ENCODE measurements at regions not wholly inside any gene's neighbourhood (a gene's known extent, or its start where the extent isn't known, plus 50 kb on each side); places are given as distances from the start of the nearest gene placed in this dataset.

GRCh38 chr6:94417363-94417762, 998.0 kb upstream of the EPHA7 start:
- H3K36me3 ChIP-seq (ENCODE audit: low read depth) = no peaks in the 10 kb centered on the region
- TF ChIP-seq, protein P1, sequence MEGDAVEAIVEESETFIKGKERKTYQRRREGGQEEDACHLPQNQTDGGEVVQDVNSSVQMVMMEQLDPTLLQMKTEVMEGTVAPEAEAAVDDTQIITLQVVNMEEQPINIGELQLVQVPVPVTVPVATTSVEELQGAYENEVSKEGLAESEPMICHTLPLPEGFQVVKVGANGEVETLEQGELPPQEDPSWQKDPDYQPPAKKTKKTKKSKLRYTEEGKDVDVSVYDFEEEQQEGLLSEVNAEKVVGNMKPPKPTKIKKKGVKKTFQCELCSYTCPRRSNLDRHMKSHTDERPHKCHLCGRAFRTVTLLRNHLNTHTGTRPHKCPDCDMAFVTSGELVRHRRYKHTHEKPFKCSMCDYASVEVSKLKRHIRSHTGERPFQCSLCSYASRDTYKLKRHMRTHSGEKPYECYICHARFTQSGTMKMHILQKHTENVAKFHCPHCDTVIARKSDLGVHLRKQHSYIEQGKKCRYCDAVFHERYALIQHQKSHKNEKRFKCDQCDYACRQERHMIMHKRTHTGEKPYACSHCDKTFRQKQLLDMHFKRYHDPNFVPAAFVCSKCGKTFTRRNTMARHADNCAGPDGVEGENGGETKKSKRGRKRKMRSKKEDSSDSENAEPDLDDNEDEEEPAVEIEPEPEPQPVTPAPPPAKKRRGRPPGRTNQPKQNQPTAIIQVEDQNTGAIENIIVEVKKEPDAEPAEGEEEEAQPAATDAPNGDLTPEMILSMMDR (conservative IDR thresholded peaks at IDR 0.05) = no peak
- TF ChIP-seq EZH2 (IDR thresholded peaks at IDR 0.05; ENCODE audit: low read depth) = no peak
- H3K27me3 ChIP-seq (ENCODE audit: insufficient read depth, low read depth) = no peaks in the 10 kb centered on the region
- ChIA-PET CTCF (no interaction called here), POLR2A (ENCODE audit: unreplicated experiment) (no interaction called here)
- H4K20me1 ChIP-seq (ENCODE audit: insufficient read depth) = no peaks in the 10 kb centered on the region
- no peak overlapping the region for H3K4me3 ChIP-seq
- H3F3A ChIP-seq (ENCODE audit: insufficient read depth, low read depth) = no peaks in the 10 kb centered on the region
- intact Hi-C loops (cut with micrococcal nuclease; ENCODE audit: unreplicated experiment) = no loop called here
- H3K9me3 ChIP-seq (ENCODE audit: insufficient read depth, low read depth) = no peaks in the 10 kb centered on the region
- H3K4me1 ChIP-seq (replicated peaks; ENCODE audit: insufficient read depth) = no peaks in the 10 kb centered on the region
- no peak overlapping the region for H3K4me2 ChIP-seq
- H3K79me2 ChIP-seq (ENCODE audit: low read depth) = no peaks in the 10 kb centered on the region
- DNase-seq = no peak
- no peaks in the 10 kb centered on the region for H3K9me2 ChIP-seq (ENCODE audit: insufficient read depth)
- no peak overlapping the region for H2AFZ ChIP-seq
- H3K27ac ChIP-seq = no peak overlapping the region
- no TSS peak for BruUV-seq (replicated peaks)

DNA sequence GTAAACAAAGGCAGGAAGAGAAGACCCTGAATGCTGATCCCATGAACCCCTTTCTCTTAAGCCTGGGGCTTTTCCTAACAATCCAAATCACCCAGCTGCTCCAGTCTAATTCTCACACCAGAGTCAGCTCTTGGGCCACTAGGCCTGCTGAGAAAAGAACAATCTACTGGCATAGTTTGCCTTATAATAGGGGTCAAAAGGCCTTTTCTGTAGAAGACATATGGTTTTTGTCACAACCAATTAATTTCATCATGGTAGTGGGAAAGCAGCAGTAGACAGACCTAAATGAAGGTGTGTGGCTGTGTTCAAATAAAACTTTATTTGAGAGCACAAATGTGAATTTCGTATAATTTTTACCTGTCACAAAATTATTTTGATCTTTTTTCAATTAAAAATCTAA, 994.7 kb upstream of the EPHA7 start:
- H3K4me2 ChIP-seq = no peak overlapping the region
- no peak overlapping the region for H3K27ac ChIP-seq
- no TSS peak for BruUV-seq (replicated peaks)
- no peaks in the 10 kb centered on the region for H4K20me1 ChIP-seq (ENCODE audit: insufficient read depth)
- H2AFZ ChIP-seq = no peak overlapping the region
- no peaks in the 10 kb centered on the region for H3K27me3 ChIP-seq (ENCODE audit: insufficient read depth, low read depth)
- no peaks in the 10 kb centered on the region for H3F3A ChIP-seq (ENCODE audit: insufficient read depth, low read depth)
- no peaks in the 10 kb centered on the region for H3K4me1 ChIP-seq (replicated peaks; ENCODE audit: insufficient read depth)
- no peaks in the 10 kb centered on the region for H3K9me2 ChIP-seq (ENCODE audit: insufficient read depth)
- DNase-seq = no peak
- POLR2A ChIA-PET (ENCODE audit: unreplicated experiment) = no interaction called here
- no peak for TF ChIP-seq EZH2 (IDR thresholded peaks at IDR 0.05; ENCODE audit: low read depth)
- CTCF ChIA-PET = no interaction called here
- no peak overlapping the region for H3K4me3 ChIP-seq
- H3K79me2 ChIP-seq (ENCODE audit: low read depth) = no peaks in the 10 kb centered on the region
- no peaks in the 10 kb centered on the region for H3K36me3 ChIP-seq (ENCODE audit: low read depth)
- no peaks in the 10 kb centered on the region for H3K9me3 ChIP-seq (ENCODE audit: insufficient read depth, low read depth)
- intact Hi-C loops (cut with micrococcal nuclease; ENCODE audit: unreplicated experiment) = no loop called here

GRCh38 chr6:94401311-94401710, 982.0 kb upstream of the EPHA7 start:
- Histone ChIP-seq H3K4me3 (no peak overlapping the region), H3K9me2 (ENCODE audit: insufficient read depth) (no peaks in the 10 kb centered on the region), H3F3A (ENCODE audit: insufficient read depth, low read depth) (no peaks in the 10 kb centered on the region; the same call in 1 of the 2 replicates), H4K20me1 (ENCODE audit: insufficient read depth) (no peaks in the 10 kb centered on the region), H3K36me3 (ENCODE audit: low read depth) (no peaks in the 10 kb centered on the region), H3K9me3 (ENCODE audit: insufficient read depth, low read depth) (no peaks in the 10 kb centered on the region), H3K4me2 (no peak overlapping the region), H3K79me2 (ENCODE audit: low read depth) (no peaks in the 10 kb centered on the region), H2AFZ (no peak overlapping the region), H3K4me1 (replicated peaks; ENCODE audit: insufficient read depth) (no peaks in the 10 kb centered on the region), H3K27me3 (ENCODE audit: insufficient read depth, low read depth) (no peaks in the 10 kb centered on the region), H3K27ac (no peak overlapping the region)
- intact Hi-C loops (cut with micrococcal nuclease; ENCODE audit: unreplicated experiment) = no loop called here
- ChIA-PET POLR2A (ENCODE audit: unreplicated experiment) (no interaction called here), CTCF (no interaction called here)
- DNase-seq = no peak
- BruUV-seq (replicated peaks) = no TSS peak
- TF ChIP-seq, protein P1 (conservative IDR thresholded peaks at IDR 0.05) = no peak
- no peak for TF ChIP-seq EZH2 (IDR thresholded peaks at IDR 0.05; ENCODE audit: low read depth)

- H3F3A ChIP-seq (ENCODE audit: insufficient read depth, low read depth) = no peaks in the 10 kb centered on the region
- no peak overlapping the region for H3K4me3 ChIP-seq
- ChIA-PET POLR2A (ENCODE audit: unreplicated experiment) (no interaction called here), CTCF (no interaction called here)
- TF ChIP-seq EZH2 (IDR thresholded peaks at IDR 0.05; ENCODE audit: low read depth) = no peak
- intact Hi-C loops (cut with micrococcal nuclease; ENCODE audit: unreplicated experiment) = no loop called here
- H3K79me2 ChIP-seq (ENCODE audit: low read depth) = no peaks in the 10 kb centered on the region
- H3K9me2 ChIP-seq (ENCODE audit: insufficient read depth) = no peaks in the 10 kb centered on the region
- H3K36me3 ChIP-seq (ENCODE audit: low read depth) = no peaks in the 10 kb centered on the region
- no TSS peak for BruUV-seq (replicated peaks)
- H3K27ac ChIP-seq = no peak overlapping the region
- no peak overlapping the region for H3K4me2 ChIP-seq
- H3K4me1 ChIP-seq (replicated peaks; ENCODE audit: insufficient read depth) = no peaks in the 10 kb centered on the region
- no peaks in the 10 kb centered on the region for H4K20me1 ChIP-seq (ENCODE audit: insufficient read depth)
- H3K27me3 ChIP-seq (ENCODE audit: insufficient read depth, low read depth) = no peaks in the 10 kb centered on the region
- DNase-seq = no peak
- no peak overlapping the region for H2AFZ ChIP-seq
- H3K9me3 ChIP-seq (ENCODE audit: insufficient read depth, low read depth) = no peaks in the 10 kb centered on the region
Measured at GRCh38 chr6:94394822-94395221, 975.5 kb upstream of the EPHA7 start.
